PC-3 (cell line): ENCODE measurements at regions not wholly inside any gene's neighbourhood (a gene's known extent, or its start where the extent isn't known, plus 50 kb on each side); places are given as distances from the start of the nearest gene placed in this dataset.

Source experiments
- EZH2 ChIP-seq: fragments of 300-600 bp; sonication (generic); IDR thresholded peaks from one replicate; pipeline ENCODE4 v1.6.1; 2017; ENCODE audit warnings: antibody characterized with exemption, mild to moderate bottlenecking, low read length; ENCODE audit not compliant: unreplicated experiment
- EZH2phosphoT487 ChIP-seq: fragments of 300-600 bp; sonication (generic); IDR thresholded peaks from 2 replicates; pipeline ENCODE4 v1.6.1; 2018; ENCODE audit warnings: mild to moderate bottlenecking, antibody characterized with exemption, low read length, borderline replicate concordance
- TF ChIP-seq, protein P1 (sequence below): fragments of 300-600 bp; sonication (generic); conservative IDR thresholded peaks from 2 replicates; pipeline ENCODE4 v1.5.1; 2017; ENCODE audit warnings: antibody characterized with exemption, low read depth, mild to moderate bottlenecking, low read length

DNA sequence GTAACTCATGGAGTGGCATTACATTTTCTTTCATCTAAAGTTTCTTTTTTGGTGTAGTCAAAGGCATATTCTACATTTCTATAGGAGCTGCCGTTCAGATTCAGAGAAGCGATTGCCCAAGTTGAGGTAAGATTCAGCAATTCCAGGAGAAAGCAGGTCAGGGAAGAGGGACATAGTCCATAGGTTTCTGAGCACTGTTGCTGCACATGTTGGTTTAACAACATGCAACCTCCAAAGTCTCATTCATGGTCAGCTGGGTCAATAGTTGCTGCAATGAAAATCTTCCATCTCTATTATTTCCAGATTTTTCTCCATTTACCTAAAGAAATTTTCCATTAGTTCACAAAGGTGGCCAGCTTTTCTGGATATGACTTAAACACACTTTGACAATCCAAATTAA, 682.3 kb upstream of the MAN1A1 start:
- TF ChIP-seq, protein P1, sequence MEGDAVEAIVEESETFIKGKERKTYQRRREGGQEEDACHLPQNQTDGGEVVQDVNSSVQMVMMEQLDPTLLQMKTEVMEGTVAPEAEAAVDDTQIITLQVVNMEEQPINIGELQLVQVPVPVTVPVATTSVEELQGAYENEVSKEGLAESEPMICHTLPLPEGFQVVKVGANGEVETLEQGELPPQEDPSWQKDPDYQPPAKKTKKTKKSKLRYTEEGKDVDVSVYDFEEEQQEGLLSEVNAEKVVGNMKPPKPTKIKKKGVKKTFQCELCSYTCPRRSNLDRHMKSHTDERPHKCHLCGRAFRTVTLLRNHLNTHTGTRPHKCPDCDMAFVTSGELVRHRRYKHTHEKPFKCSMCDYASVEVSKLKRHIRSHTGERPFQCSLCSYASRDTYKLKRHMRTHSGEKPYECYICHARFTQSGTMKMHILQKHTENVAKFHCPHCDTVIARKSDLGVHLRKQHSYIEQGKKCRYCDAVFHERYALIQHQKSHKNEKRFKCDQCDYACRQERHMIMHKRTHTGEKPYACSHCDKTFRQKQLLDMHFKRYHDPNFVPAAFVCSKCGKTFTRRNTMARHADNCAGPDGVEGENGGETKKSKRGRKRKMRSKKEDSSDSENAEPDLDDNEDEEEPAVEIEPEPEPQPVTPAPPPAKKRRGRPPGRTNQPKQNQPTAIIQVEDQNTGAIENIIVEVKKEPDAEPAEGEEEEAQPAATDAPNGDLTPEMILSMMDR, result no peak
- TF ChIP-seq EZH2 (no peak), EZH2phosphoT487 (no peak)
